8988T (cell line): ENCODE measurements at regions not wholly inside any gene's neighbourhood (a gene's known extent, or its start where the extent isn't known, plus 50 kb on each side); places are given as distances from the start of the nearest gene placed in this dataset.

ENCODE experiments used
- DNase-seq: peaks from one replicate; pipeline ENCODE4 v3.0.0; 2011

GRCh38 chr7:54810401-54810800 lies 51.4 kb upstream of the SEC61G start:
- DNase-seq, result no peak

DNA sequence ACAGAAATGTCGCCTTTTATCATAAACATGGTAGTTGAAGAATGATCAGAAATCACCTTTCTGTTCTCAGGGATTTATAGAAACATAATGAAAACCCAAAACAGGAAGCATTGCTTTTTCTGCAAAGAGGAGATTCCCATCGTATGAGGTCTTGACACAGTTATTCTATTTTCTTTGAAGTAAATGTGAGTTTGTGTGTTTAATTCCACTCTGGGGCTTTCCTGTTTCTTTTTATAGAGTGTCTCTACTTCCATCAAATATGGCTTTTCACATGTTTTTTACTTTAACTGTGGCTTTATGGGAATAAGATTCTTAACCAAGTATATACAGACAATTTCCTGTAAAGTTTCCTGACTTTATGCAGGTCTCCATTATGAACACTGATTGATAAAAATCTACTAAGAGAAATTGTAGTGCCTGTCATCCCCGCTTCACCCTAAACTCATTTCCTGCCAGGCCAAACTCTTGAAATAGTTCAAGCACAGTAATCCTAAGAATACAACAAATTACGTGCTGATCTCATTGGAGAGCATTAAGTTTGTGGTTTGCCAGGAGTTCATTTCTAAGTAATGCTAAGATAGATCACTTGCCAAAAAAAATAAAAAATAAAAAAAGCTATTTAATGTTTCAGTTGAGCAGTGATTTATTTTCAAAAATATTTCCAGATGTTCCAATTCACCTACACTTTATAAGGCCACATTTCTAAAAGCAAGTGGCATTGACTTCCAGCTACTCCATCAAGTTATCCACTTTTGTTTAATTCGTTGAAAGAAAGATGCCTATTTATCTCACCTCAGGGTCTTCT lies 52.2 kb upstream of the SEC61G start:
- DNase-seq, result no peak

- DNase-seq, result no peak
Measured at GRCh38 chr7:54811846-54812254, 52.8 kb upstream of the SEC61G start.

DNA sequence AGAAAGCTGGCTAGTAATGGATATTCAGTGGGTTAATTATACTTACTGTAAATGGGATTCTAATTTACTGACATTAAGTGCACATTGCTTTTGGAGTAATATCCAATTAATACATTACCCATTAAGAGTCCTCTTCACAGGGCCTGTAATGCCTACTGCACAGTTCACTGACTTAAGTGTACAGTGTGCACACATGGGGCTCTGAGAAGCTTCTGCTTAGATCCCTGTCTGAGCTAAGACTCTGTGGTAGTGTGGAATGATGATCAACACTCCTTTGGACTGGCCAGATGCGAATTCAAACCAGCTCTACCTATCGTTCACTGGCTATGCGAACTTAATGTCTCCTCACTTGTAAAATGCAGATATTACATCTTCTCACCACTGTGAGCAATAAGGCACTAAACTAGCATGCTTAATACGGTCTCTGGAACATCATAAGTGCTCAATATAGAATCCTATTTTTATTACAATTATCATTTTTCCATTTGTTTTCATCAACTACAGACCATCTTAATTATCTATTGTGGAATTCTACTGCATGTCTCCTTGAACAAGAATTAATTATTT lies 53.8 kb upstream of the SEC61G start:
- DNase-seq, result no peak

DNA sequence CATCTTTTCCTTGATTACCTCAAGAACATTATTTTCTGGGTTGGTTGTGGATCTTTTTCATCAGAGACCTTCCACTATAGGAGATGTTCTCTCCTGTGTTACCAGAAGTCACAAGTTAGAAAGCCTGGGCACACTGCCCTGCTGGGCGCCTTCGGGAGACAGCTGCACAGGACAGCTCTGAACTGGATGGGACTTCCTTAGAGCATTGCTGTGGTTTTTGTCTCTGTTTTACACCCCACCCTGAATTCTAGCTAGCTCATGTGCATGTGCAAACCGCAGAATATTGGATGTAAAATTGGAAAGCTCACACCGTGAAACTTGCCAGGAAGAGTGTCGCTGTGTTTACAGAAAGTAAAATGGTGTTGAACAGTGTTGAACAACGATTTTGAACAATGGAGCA lies 54.4 kb upstream of the SEC61G start:
- DNase-seq, result no peak

DNA sequence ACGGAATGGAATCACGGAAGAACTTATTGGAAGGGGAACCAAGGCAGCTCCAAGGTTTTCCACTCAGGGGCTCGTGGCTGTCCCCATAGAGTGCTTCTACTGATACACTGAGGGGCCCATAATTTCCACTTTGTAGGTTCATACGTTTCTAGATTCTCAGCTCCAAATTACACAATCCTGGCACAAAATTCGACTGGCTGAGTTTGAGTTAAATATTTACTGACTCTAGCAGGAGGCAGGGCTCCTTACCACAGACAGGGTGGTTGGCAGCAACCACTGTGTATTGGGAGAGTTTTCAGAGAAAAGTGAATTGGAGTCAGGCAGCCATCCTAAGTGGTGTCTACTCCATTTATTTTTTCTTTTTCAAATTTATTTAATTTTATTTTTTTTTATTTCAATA lies 55.4 kb upstream of the SEC61G start:
- no peak for DNase-seq

GRCh38 chr7:54817152-54817551 lies 58.1 kb upstream of the SEC61G start:
- DNase-seq, result no peak

DNA sequence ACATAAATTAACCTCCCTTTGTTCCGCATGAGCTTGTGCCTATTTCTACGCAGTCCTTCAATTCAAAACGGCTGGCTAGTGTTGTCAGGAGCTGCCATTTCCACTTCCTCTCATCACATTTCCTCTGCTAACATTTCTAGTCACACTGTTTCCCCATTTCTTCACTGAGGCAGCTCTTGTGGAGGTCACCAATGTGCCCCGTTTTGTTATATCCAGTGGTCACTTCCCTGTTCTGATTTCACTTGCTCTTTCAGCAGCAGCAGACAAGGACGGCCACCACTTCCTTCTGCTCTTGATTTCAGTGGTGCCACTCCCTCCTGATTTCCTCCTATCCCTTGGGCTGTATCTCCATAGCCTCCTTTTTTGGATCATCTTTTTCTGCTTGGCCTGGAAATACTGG lies 64.8 kb upstream of the SEC61G start:
- no peak for DNase-seq

DNA sequence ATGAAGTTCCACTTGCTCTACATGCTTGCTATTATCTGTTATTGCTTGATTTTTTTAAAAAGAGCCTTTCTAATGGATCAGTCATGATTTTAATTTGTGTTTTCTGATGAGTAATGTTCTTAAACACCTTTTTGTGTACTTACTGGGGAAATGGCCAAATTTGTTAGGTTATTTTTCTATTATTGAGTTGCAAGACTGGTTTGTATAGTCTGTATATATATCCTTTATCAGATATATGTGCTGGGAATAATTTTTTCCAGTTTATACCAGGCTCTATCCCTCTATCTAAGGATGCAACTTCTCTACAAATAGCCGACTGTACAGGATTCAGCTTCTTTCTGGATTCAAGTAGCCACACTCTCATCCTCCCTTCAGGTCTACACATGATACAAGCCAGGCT lies 65.6 kb upstream of the SEC61G start:
- no peak for DNase-seq

DNA sequence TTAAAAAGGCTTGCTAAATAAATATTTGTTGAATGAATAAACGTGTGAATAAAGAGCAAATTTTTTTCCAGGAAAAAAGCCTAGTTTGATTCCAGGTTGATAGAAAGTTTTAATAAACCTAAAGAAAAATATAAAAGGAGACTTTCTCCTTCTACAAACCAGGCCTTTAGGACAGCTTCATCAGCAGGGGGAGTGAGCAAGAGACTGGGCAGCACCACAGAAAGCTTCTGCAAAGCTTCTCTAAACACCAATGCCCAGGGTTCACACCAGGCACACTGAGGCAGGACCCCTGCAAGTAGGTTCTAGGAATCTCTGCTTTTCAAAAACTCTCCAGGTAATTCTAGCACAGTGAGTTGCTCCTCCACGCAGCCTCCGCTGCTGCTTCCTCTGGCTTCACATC lies 66.4 kb upstream of the SEC61G start:
- no peak for DNase-seq

- no peak for DNase-seq
Measured at GRCh38 chr7:54827734-54828133, 68.7 kb upstream of the SEC61G start.

- DNase-seq, result no peak
Measured at GRCh38 chr7:54831046-54831643, 72.1 kb upstream of the SEC61G start.

GRCh38 chr7:54831644-54832095 lies 72.7 kb upstream of the SEC61G start:
- DNase-seq, result no peak

GRCh38 chr7:54833001-54833467 lies 74.0 kb upstream of the SEC61G start:
- no peak for DNase-seq

DNA sequence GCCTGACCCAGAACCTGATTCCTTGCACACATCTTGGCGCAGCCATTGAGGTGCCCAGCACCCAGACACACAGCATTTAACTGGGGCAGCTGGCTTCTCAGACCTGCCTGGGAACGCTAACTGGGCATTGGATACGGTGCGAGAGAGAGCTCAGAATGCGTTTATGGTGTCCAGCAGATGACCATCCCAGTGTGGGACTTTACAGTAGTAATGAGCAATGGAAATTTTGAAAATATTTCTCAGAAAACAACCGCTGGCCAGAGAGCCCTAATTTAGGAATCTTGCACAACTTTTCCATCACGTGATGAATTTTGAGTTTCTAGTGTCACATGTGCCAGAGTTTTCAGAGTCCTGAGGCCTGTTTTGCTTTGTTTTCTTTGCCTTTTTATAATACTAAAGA lies 78.2 kb upstream of the SEC61G start:
- DNase-seq, result no peak

DNA sequence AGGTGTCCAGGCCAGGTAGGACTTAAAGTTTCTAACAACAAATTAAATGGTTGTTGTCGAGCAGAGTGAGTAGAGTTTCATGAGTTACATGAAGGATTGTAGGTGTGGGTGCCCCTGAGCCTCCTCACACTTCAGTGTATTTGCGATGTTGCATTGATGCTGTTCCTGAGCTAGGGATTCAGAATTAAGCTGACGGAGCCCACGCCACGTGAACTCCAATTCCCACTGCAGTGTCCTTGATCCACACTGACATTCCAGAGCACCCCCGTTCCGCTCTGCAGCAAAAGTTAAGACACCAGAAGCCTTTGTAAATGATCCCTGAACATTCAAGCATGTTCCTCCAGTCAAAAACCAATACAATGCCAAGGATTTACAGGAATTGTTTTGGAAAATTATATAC lies 78.8 kb upstream of the SEC61G start:
- no peak for DNase-seq

DNA sequence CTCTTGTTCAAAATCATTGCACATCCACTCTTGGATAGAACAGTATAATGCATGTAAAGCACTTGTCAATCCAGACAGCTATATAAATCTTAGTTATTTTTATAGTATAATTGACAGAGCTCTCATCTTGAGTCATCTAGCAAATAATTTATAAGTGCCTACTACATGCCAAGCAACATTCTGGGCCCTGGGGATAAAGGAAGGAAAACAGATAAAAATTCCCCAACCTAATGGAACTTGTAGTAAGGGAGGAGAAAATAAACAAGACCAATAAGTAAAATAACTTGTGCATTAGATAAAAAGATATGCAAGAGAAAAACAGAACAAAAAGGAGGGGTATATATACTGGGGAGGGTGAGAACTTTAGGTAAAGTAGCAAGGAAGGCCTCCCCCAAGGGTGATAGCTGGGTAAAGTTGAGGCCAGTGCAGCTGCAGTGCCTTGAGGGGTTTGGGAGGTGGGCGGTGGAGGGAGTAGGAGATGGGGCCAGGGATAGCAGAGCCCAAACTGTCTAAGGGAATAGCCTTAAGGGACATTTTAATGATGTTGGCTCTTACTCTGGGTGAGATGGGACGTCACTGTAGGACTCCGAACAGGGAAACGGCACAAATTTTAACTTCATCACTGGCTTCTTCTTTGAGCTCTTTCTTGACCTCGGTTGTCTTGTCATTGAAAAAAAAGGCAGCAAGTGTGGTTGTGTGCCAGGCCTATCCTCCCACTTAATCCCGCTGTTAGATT lies 79.3 kb upstream of the SEC61G start:
- no peak for DNase-seq

DNA sequence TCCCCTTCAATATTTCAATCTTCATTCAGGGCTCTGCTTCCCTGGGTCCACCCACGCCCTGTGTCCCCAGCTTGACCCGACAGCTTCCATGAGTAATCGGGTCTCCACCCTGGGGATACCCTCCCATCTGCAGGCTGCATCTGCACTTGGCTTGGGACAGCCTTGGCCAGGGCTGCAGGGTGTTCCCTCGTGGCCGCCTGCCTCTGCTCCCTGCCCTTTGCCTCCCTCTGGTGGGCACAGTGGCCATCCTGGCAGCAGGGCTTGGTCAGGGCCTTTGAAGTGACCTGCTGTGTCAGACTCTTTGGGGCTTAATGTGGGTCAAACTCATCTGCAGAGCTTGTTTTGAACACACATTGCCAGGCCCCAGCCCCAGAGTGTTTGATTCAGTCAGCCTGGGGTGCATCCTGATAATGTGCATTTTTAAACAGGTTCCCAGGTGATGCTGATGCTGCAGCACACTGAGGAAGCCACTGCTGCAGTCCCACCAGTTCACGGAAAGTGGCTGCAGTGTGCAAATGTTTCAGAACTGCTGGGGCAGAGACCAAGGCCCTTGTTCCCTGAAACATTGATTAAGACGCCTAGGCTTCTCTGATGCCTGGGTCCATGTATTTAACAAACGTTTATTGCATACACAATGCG lies 80.7 kb upstream of the SEC61G start:
- peak; percentile 42 for DNase-seq

DNA sequence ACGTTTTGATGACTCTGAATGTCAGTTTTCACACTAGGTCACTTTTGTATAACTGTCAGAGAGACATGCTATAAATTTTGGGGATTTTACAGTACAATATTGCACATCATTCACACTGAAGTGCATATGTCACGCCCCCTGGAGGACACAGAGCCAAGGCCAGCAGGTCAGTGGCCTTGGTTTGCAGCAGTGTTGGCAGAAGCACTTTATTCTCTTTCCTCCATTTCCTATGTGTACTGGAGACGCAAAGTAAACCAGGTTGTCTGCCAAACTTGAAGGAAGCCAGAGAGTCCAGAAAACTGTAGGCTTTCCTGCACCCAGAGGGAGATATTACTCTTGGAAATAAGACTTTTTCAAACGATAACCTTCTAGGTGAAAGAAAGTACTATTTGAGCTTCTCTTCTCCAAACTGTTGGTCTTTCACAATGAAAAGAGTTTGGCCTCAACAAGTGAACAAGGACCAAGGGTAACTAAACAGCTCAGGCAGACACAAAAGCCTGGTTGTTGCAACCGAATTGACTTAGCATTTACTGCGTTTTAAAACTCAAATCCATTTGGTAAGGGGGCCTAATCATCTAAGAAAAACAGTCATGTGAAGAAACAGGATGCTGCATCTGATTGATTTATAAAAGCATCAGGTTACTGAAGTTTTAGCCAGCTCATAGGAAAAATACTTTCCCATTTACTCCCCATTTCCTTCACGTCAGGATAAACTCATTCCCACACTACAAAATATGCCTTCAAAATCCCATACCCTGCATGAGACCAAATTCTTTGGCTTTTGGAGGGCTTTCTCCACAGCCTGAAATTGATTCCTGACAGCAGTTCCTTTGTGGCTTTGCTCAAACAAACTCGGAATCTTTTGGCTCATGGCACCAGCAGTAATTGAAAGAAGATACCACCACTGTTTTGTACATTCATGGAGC lies 83.0 kb upstream of the SEC61G start:
- DNase-seq, result no peak

DNA sequence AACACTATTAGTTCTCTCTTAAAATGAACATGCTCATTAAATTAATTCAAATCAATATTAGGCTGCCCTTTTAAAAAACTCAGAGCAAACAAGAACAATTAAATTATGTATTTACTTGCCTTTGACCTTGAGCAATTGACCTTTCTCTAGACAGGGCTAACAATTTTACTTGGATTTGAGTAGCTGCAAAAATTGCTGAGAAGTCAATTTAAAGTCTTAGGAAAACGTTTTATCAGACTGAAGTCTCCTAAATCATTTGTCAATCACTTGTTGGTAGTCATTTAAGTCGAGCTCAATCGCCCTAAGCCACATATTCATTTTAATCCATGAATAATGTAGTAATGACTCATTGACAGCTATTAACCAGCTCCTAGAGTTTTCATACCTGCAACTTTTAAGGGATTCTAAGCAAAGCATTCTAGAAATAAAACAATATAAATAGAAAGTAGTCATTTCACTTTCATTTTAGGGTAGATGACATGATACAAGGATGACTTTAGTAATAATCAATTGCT lies 84.9 kb upstream of the SEC61G start:
- no peak for DNase-seq

DNA sequence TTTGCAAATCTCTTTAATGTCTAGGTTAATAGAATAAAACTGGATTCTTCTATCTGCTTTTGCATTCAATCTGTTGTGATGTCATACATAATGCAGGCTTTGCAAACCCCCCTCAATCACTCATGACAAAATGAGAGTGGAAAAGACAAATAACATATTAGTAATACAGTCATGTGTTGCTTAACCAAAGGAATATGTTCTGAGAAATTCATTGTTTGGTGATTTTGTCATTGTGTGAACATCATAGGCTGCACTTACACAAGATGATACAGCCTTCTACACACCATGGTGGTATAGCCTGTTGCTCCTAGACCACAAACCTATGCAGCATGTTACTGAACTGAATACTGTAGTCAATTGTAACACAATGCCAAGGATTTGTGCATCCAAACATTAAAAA lies 87.3 kb upstream of the SEC61G start:
- DNase-seq, result no peak

DNA sequence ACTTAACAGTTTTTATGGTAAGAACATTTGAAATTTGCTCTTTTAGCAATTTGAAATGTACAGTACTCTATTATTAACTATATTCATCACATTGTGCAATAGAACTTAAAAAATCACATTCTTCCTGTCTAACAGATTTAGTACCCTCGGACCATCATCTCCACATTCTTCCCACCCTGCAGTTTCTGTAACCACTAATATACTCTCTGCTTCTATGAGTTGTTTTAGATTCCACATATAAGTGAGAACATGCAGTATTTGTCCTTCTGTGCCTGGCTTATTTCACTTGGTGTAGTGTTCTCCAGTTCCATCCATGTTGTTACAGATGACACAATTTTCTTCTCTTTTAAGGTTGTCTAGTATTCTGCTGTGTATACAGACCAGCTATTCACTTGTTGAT lies 88.9 kb upstream of the SEC61G start:
- no peak for DNase-seq
